ENCODE measurements at regions not wholly inside any gene's neighbourhood (a gene's known extent, or its start where the extent isn't known, plus 50 kb on each side); places are given as distances from the start of the nearest gene placed in this dataset.

DNA sequence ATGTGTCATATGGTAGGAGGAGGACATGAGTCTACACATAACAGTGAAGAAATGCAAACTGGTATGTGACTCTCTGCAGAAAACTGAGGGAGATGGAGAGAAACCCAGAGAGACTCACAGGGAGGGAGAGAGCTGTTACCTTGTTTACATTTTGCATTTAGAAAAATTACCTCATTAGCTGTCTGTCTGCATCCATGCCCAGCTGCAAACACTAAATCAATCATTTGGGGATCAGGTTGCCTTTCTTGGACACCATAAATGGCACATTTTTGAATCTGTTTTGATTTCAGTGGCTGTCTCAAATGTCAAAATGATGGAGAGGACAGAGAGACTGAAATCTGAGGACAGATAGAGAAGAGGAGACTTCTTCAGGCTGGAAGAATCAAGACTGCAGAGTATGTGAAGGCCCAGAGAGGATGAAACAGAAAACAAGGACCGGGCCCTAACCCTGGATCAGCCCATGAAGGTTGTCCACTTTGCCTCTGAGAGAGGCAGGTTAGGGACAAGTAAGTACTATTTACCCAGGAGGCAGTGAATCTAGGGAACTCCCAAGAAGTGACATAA is 92.2 kb downstream of the UNC5CL start:
- no peak for TF ChIP-seq CTCF (IDR thresholded peaks at IDR 0.05; ENCODE audit: low read length)
- TF ChIP-seq EZH2 (IDR thresholded peaks at IDR 0.05; ENCODE audit: borderline replicate concordance, low read length), result no peak
